GM21529 (cell line): ENCODE measurements at regions not wholly inside any gene's neighbourhood (a gene's known extent, or its start where the extent isn't known, plus 50 kb on each side); places are given as distances from the start of the nearest gene placed in this dataset.

ENCODE experiments used
- ATAC-seq: cut with Tn5 transposase; IDR thresholded peaks from one replicate; pipeline ENCODE4 v1.9.1; 2021; ENCODE audit not compliant: unreplicated experiment

DNA sequence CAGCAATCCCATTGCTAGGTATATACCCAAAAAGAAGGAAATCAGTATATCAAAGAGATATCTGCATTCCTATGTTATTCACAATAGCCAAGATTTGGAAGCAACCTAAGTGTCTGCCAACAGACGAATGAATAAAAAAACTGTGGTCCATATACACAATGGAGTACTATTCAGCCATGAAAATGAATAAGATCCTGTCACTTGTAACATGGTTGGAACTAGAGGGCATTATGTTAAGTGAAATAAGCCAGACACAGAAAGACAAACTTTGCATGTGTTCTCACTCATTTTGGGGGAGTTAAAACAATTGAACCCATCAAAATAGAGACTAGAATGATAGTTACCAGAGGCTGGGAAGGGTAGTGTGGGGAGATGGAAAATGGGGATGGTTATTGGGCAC is 323.5 kb upstream of the NFE2L3 start:
- ATAC-seq, result no peak

GRCh38 chr7:25829663-25830062 is 322.3 kb upstream of the NFE2L3 start:
- no peak for ATAC-seq

DNA sequence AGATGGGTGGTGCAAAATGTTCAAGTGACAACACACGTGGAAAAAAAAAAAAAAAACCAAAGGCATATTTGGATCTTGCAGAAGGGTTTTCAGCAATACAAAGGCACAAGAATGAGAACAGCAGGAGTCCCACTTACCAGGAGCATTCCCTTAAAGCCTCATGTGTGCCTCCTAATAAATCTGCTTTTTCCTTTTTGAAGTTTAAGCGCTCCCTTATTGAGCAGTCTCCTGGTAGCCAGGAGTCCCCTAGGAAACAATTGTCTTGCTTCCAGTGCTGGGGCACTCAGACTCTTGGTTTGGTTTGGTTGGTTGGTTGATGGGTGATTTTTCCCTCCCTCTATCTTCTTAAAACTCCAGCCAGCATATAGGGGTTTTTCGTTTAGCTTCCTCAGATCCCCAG is 321.8 kb upstream of the NFE2L3 start:
- ATAC-seq, result no peak

DNA sequence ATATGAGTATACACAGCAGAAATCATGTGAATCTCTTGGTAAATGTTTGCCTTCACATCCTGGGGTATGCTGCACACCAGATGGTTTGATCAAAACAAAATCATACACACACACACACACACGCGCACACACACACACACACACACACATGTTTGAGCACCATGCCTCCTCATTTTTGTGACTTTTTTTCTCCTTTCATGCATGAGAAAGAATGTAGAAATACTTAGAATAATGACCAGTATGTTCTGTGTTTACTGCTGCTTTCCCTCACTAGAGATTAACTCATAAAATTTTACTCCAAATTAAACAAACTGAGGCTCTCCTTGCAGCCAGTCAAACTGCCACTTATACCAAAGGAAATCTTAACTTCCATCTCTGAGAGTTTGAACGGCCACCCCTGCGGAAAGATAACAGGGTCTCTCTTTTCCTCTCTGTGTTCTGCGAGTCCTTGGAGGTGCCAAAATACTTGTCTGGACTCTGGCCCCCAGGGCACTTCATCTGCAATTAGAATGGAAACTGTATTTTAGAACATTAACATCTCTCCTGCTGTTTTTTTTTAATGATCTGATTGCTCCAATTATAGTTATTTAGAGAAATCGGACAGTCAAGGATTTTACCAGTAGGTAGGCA is 320.8 kb upstream of the NFE2L3 start:
- no peak for ATAC-seq

DNA sequence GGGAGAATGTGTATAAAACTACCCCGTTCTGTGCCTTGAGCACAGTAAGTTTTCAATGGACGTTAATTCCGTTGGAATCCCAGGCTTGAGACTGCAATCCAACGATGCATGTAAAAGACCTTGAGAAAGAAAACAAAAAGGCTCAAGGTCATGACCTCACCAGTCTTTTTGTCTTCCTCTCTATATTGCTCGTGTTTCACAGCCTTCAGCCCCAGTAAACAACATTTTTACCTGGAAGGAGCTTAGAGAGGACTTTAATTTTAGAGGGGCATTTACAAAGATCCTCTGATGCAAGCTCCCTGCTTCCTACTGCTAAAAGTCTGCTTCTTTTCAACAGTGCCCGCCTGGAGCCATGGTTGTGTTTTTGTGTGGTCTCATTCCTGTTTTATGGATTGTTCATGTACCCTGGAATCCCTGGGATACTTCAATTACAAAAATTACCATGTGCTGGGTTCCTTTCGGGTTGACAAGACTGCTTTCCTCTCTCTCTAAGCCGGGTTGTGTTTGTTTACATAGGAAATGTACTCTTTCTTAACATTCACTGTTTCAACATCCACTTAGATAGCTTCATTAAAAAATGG is 320.1 kb upstream of the NFE2L3 start:
- no peak for ATAC-seq

- no peak for ATAC-seq
Observed at GRCh38 chr7:25832456-25832855, 319.5 kb upstream of the NFE2L3 start.

DNA sequence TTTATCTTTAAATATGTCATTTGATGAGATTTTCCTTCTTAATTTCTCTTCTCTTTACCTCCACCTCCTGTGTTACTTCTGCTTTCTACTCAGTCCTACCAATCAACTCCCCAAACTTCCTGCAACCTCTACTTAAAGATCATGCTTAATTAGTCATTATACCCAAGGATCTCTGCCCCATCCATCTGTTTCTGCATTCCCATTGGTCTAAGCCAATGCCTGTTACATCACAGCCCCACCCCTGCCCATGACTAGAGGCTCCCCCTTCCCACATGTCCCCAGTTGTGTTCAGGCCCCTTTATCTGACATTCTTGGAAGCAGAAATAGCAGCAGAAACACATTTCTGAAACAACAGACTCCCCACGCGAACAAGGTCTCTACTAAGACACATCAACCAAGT is 319.1 kb upstream of the NFE2L3 start:
- ATAC-seq, result no peak

DNA sequence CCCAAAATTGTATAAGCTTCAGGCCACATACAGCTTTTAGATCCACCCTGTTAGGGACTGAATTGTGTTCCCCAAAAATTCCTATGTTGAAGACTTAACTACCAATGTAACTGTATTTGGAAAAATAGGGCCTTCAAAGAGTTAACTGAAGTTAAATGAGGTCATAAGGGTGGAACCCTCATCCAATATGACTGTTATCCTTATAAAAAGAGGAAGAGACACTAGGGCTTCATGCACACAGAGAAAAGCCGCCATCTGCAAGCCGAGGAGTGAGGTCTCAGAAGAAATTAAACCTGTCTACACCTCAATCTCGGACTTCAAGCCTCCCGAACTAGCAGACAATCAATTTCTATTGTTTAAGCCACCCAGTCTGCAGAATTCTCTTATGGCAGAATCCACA is 317.9 kb upstream of the NFE2L3 start:
- ATAC-seq, result no peak

- ATAC-seq, result no peak
Observed at GRCh38 chr7:25835197-25835596, 316.8 kb upstream of the NFE2L3 start.

- ATAC-seq, result no peak
Observed at GRCh38 chr7:25839084-25839769, 312.8 kb upstream of the NFE2L3 start.

GRCh38 chr7:25840209-25840792 is 311.7 kb upstream of the NFE2L3 start:
- no peak for ATAC-seq

GRCh38 chr7:25841575-25841974 is 310.4 kb upstream of the NFE2L3 start:
- no peak for ATAC-seq

- ATAC-seq, result no peak
Observed at GRCh38 chr7:25842201-25842733, 309.7 kb upstream of the NFE2L3 start.

DNA sequence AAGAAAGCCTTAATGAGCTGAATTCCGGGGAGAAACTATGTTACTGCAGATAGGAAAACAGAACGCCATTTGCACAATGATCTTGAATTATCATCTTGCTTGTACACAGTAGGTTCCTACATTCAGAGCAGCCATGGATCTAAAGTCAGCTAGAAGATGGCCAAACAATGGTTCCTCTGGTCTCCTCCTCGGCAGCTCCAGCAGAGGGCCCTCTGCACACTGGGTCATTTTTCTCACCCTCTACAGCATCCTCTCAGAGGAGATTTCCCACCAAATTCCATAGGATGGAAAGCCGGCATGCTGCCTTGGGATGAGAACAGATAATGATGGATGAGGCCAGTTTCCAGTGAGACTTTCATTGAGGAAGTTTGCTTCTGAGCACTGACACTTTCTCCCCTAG is 308.5 kb upstream of the NFE2L3 start:
- no peak for ATAC-seq

GRCh38 chr7:25844102-25844870 is 307.7 kb upstream of the NFE2L3 start:
- ATAC-seq, result no peak

GRCh38 chr7:25845464-25845863 is 306.5 kb upstream of the NFE2L3 start:
- ATAC-seq, result no peak

DNA sequence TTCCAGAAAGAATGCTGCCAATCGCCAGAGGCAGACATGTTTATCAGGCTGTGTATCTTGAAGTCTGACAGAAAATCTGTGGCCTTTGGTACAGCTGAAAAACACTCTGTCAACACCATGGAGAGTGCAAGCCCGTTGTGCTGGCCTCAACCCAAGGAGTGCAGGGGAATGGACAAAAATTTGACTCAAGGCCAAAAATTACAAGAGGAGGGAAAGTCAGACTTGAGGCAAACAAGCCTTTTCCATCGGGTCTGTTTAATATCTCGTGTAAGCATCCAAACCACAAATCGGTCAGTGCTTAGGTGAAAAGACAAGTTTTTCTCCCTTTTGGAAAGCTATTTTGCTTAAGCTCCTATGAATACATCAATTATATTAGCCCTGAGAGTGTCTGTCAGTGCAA is 305.3 kb upstream of the NFE2L3 start:
- ATAC-seq, result no peak

GRCh38 chr7:25847336-25848070 is 304.5 kb upstream of the NFE2L3 start:
- no peak for ATAC-seq

GRCh38 chr7:25849500-25850184 is 302.4 kb upstream of the NFE2L3 start:
- ATAC-seq, result no peak

- no peak for ATAC-seq
Observed at GRCh38 chr7:25850216-25850615, 301.8 kb upstream of the NFE2L3 start.
